SK-N-MC (cell line): ENCODE measurements at regions not wholly inside any gene's neighbourhood (a gene's known extent, or its start where the extent isn't known, plus 50 kb on each side); places are given as distances from the start of the nearest gene placed in this dataset.

Source experiments
- FOXP2 ChIP-seq: optimal IDR thresholded peaks from 2 replicates; pipeline ENCODE3; 2011; ENCODE audit warnings: mild to moderate bottlenecking, moderate library complexity; ENCODE audit not compliant: insufficient read depth; ENCODE audit errors: extremely low read length, control extremely low read depth
- POLR2AphosphoS5 ChIP-seq: IDR thresholded peaks from 2 replicates; pipeline ENCODE4 v1.6.1; 2012; ENCODE audit warnings: mild to moderate bottlenecking, low read depth, low read length, borderline replicate concordance

DNA sequence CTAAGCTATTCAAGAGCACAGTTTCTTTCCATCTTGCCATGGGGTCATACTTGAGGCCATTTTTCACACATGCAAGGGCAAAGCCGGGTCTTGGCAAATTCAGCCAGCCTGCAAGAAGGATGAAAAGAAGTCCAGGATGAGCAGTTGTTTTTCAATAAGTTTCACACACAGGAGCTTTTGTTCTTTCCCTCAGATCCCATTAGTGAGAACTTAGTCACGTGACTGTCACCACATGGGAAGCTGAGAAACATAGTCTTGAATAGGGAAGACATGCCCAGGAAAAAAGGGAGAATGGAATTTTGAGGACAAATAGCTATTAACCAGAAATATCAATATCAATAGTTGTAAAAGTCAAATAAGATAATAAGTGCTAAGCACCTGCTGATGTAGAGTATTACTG is 137.7 kb downstream of the AHR start:
- TF ChIP-seq POLR2AphosphoS5 (no peak), FOXP2 (no peak)
